ENCODE measurements at regions not wholly inside any gene's neighbourhood (a gene's known extent, or its start where the extent isn't known, plus 50 kb on each side); places are given as distances from the start of the nearest gene placed in this dataset.

- no peak for TF ChIP-seq CTCF (conservative IDR thresholded peaks at IDR 0.05)
- TF ChIP-seq ZFX (IDR thresholded peaks at IDR 0.05): no peak
Observed at GRCh38 chr16:85561248-85562092, 51.7 kb upstream of the GSE1 start.

Measured in C4-2B (cell line).